IPS-18c (cell line): ENCODE measurements at regions not wholly inside any gene's neighbourhood (a gene's known extent, or its start where the extent isn't known, plus 50 kb on each side); places are given as distances from the start of the nearest gene placed in this dataset.

Source experiments
- H3K4me3 ChIP-seq: 2 replicates; pipeline ENCODE4 v1.7.0; 2013; ENCODE audit warnings: low read depth, mild to moderate bottlenecking, low read length, moderate library complexity; ENCODE audit not compliant: insufficient read depth
- H3K9me3 ChIP-seq: one replicate; pipeline ENCODE4 v1.6.1; 2013; ENCODE audit warnings: mild to moderate bottlenecking, low read length, moderate library complexity; ENCODE audit not compliant: control insufficient read depth, insufficient read depth

DNA sequence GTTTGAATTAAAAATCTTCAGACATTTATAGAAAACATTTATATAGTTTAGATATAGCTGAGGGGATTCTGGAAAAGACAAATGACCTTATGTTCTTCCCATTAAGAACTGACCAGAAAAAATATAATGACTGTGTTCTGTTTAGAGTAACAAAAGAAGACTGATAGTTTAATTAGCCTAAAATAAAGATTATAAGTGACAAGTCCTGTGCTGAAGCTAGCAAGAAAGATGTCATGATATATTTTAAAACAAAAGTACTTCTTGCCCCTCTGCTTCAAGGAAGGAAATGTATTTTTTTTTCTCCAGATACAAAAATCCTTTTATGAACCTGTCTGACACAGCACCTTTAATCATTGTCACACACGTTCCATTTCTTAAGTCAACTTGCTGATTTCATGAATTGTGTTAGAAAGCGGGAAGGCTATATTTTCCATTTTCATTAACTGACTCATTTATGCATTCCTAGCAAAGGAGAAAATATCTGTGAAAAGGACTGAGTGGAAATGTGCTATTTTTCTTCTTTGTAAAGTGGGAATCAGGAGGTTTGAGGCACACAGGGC, 690.7 kb upstream of the GOT2 start:
- no peaks in the 10 kb centered on the region for H3K9me3 ChIP-seq

DNA sequence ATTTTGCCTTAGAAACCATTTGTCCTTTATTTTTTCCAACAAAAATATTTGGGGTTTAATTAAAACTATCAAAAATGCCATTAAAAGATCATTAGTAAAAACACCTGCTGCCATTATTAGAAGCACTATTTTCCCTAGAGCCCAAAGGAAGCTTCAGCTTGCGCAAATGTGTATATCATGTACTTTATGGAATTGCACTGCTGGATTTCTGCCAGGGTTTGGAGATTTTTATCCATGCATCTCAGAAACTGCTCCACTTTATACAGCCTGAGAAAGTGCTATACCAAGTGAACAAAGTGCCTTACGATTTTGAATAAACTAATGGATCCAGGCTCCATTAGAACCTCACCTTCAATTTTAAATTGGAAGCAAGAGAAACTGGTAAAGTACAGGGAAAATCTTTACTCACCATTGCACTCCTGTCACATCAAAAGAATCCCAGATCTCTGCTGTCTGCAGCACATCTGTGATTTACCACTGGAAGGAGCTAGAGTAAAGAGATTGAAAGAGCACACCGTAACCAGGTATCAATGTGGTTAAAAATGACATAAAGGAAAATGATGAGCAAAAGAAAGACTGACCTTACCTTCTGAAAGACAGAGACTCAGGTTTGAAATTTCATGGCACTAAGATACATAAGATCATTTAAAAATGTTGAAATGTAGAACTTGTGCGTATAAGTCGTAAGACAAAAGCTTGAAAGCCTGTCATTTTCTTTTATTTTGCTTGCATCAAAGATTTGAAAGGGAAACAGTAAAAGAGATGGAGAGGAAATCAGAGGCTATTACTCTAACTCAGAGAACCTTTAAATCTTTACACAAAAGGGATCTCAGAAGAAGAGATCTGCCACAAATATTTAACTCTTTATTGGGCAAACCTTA, 678.1 kb upstream of the GOT2 start:
- Histone ChIP-seq H3K4me3 (no peak overlapping the region), H3K9me3 (no peaks in the 10 kb centered on the region)

More for the DNA sequence above, 690.7 kb upstream of the GOT2 start:
- no peak overlapping the region for H3K4me3 ChIP-seq

DNA sequence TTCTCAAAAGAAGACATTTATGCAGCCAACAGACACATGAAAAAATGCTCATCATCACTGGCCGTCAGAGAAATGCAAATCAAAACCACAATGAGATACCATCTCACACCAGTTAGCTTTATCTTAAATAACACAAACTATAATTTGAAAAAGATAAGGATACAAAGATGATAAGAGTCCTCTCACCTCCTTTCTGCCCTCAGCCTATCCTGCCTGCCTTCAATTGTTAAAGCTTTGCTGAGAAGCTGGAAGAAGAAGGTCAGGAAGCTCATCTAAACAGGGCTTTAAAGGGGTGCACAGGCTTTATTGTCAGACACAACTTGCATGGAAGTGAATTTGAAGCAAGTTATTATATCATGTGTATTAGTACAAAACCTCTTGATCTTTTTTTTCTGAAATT, 676.3 kb upstream of the GOT2 start:
- Histone ChIP-seq H3K9me3 (no peaks in the 10 kb centered on the region), H3K4me3 (no peak overlapping the region)

DNA sequence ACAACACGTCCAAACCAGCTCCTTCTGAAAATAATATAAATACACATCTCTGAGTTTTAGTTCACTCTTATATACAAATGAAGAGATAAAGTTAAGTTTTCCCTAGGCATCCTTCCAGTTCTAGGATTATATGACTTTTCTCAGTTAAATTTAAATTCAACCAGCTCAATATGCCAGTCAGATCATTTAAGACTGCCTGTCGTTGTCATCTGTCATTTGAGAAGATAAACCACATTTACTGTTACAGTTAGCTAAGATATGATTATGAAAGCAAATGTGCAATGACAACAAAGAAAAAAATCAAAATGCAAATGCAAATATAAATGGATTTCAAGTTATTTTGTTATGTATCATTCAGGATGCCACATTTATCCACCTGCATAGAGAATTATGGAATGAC, 671.7 kb upstream of the GOT2 start:
- H3K9me3 ChIP-seq: no peaks in the 10 kb centered on the region

DNA sequence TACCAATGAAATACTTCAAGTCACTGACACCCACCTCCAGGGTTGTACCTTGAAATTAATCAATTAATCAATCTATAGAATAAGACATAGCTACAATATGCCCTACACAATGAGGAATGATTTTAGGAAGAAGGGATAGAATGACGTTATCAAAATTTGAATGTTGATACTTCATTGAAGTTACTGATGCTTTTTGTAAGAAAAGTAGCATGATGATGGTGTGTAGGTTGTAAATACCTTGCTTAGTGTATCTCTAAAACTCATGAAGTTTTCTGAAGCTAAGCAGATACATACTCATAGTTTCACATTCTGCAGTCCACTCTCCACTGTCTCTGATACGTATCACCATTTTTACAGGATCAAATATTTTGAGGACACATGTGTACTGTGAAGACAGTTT, 670.4 kb upstream of the GOT2 start:
- Histone ChIP-seq H3K9me3 (no peaks in the 10 kb centered on the region), H3K4me3 (no peak overlapping the region)

More for the DNA sequence above, 671.7 kb upstream of the GOT2 start:
- H3K4me3 ChIP-seq: no peak overlapping the region

DNA sequence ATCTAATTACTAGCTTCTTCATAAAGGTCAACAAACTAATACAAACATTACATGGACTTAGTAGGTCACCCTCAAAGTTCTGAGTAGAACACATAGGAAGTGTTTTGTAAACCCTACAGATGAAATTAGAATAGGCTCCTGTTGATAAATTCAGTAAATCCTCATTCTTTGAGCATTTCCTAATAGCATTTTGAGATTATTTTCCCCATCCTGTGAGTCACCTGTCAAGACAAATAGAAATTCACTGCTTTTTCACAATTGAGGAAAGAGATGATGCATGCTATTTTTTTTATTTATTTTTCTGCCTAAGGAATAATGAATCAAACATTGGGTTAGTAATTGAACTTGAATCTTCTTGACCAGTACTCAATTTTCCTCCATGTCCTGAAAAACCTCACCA, 666.7 kb upstream of the GOT2 start:
- H3K9me3 ChIP-seq: no peaks in the 10 kb centered on the region
- no peak overlapping the region for H3K4me3 ChIP-seq

DNA sequence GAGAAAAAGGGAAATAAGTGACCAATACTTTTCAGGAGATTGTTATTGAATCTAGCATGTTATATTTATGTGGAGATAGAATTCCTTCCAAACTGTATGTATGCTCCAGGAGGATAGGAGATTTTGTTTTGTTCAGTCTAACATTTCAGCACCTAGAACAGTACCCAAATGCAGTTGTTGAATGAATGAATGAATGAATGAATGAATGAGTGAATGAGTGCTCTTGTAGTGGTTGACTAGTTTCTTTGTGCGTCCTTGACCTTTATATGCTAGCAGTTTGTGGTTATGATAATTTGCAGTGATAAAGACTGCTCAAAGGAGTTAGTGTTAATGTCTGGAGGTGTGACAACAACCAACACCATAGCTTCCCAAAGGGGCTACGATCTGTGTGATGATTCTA, 663.5 kb upstream of the GOT2 start:
- no peaks in the 10 kb centered on the region for H3K9me3 ChIP-seq
- H3K4me3 ChIP-seq: no peak overlapping the region

DNA sequence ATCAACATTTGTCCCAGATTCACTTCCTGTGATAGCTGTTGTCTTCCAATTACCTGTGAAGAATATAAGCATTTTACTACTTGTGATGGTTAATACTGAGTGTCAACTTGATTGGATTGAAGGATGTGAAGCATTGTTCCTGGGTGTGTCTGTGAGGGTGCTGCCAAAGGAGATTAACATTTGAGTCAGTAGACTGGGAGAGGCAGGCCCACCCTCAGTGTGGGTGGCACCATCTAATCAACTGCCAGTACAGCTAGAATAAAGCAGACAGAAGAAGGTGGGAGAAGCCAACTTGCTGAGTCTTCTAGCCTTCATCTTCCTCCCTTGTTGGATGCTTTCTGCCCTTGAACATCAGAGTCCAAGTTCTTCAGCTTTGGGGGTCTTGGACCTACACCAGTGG, 660.4 kb upstream of the GOT2 start:
- no peaks in the 10 kb centered on the region for H3K9me3 ChIP-seq
- no peak overlapping the region for H3K4me3 ChIP-seq

DNA sequence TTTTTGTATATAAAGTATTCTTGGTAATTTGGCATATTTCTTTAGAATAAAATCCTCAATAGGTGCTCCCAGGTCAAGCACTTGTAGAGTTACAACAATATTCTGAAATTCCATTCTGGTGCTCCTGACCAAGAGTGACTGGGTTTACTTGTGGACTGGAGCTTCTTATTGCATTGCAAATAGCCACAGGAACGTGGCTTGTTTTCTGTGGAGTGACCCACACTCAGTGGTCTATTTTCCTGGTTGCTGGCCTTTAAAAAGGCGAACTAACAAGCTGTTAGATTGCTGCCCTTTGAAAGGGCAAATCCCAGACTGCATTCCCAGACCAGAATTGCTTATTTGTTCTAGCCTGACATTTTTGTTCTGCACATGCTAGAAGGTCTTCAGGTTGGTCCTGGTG, 658.8 kb upstream of the GOT2 start:
- Histone ChIP-seq H3K4me3 (no peak overlapping the region), H3K9me3 (no peaks in the 10 kb centered on the region)

DNA sequence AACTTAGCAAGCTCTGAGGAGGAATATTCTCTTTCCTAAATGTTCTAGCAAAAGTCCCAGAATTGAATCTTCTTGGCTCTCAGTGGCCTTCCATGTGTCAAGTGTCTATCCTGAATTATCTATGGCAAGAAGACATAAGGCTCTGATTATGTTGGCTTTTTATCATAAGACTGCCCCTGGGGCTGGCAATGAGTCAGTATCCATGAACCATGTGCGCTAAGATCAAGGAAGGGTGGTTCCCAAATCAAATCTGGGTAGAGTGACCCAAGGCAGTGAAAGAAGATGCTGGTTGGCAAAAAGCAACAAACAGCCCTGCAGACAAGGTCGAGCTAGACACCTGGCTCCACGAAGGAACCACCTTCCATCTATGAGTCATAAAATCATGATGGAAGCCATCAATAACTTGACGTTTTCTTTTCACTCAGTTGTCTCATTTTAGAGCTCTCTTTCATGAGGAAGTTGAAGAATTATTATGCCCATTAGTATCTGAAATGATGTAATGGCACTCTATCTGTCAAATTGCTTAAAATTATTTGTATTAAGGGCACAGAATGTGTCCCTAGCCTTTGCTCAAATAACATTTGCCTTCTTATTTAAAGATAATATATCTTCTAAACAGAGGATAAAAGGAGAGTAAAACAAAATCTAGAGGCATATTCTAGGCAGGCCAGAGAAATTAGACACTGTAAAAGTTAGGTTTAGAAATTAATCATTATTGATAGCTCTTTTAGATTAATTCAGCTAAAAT, 657.7 kb upstream of the GOT2 start:
- H3K9me3 ChIP-seq: no peaks in the 10 kb centered on the region

DNA sequence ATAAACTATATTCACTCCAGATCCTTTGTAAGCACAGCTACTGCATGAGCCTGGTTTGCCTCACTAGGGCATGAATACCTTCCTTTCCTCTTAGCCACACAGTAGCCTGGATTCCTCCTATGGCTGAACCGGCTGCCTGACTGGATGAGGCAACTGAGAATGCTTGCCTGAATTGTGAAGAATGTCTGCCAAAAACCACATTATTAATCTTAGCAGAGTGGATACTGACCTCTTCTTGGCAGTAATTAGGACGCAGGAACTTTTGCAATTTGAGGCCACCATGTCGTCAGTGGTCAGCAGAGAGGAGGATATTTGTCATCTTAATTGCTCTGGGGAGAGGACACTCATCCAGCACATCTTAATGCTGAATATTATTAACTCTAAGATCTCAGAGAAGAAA, 651.8 kb upstream of the GOT2 start:
- no peak overlapping the region for H3K4me3 ChIP-seq
- no peaks in the 10 kb centered on the region for H3K9me3 ChIP-seq

More for the DNA sequence above, 657.7 kb upstream of the GOT2 start:
- H3K4me3 ChIP-seq: no peak overlapping the region

DNA sequence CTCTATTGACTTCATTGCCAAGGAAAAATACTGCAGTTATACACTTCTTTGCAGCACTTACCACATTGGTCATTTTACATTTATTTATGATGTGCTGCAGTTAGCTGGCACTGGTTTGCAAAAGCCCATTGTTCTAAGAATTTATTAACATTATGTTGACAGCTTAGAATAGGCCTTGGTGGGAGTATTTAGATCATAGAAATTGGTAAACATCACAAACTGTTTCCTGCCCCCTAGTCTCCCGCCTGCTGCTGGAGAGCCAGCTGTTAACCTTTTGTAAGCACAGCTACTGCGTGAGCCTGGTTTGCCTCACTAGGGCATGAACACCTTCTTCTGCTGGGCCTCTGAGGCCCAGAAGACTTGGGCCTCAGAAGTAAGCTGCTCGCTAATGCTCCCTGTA, 651.4 kb upstream of the GOT2 start:
- Histone ChIP-seq H3K4me3 (no peak overlapping the region), H3K9me3 (no peaks in the 10 kb centered on the region)

DNA sequence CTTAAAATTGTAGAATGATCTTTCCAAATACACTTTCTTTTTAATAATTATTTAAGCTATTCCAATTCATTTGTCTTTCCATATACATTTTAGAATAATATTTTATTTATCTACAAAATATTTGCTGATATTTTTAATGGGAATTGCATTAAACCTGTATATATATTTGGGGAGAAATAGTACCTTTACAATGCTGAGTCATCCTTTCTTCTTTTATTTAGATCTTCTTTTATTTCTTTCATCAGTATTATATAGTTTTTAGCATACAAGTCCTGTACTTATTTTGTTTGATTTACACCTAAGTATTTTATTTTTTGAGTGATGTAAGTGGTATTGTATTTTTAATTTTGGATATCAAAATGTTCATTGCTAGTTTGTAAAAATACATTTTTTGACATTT, 639.5 kb upstream of the GOT2 start:
- no peaks in the 10 kb centered on the region for H3K9me3 ChIP-seq

DNA sequence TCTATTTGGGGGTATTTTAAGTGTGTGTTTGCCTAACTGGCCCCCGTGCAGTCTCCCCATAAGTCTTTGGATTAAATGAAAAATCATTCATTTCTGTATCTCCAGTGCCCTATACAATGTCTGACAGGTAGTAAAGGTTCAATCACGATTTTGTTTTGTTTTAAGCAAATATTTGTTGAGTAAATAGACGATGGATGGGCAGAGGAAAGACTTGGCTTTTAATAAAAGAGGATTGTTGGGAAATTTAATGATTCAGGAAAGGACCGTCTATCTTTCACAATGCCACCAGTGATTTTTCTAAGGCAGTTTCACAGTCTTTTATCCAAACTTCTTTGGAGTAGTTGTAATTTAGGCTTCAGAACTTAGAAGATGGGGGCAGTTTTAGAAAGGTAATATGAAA, 636.6 kb upstream of the GOT2 start:
- Histone ChIP-seq H3K4me3 (no peak overlapping the region), H3K9me3 (no peaks in the 10 kb centered on the region)

More for the DNA sequence above, 639.5 kb upstream of the GOT2 start:
- no peak overlapping the region for H3K4me3 ChIP-seq

DNA sequence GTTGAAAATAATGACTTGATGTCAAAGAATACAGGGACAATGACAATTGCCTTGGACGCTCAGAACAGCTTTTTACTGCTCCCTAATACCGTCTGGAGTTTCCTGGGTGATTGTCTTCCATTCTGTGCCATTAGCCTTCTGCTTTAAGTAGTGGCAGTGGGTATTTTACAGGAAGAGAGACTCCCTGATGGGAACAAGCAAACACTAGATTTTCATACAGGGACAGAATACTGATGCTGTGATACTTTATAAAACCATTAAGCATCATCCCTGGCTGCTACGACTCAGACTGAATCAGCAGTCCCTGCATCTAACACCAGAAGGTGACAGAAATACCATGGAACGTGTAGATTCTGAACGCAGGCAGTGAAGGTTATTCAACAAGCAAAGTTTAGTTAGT, 635.4 kb upstream of the GOT2 start:
- Histone ChIP-seq H3K4me3 (no peak overlapping the region), H3K9me3 (no peaks in the 10 kb centered on the region)

DNA sequence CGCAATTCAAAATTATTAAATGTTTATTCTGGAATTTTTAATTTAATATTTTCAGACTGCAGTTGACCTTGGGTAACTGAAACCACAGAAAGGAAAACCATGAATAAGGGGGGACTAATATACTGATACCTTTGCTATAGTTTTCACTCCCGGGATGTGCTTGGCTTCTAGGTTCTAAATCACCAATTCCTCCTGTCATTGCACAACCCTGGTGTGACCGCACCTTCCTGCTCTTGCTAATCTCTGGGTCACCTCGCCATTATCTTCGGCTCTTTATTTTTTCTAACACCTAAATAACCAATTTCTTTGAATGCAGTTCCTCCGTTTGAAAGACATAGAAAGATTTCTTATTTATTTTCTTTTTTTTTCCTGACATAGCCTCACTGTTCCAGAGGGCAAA, 634.5 kb upstream of the GOT2 start:
- Histone ChIP-seq H3K4me3 (no peak overlapping the region), H3K9me3 (no peaks in the 10 kb centered on the region)

DNA sequence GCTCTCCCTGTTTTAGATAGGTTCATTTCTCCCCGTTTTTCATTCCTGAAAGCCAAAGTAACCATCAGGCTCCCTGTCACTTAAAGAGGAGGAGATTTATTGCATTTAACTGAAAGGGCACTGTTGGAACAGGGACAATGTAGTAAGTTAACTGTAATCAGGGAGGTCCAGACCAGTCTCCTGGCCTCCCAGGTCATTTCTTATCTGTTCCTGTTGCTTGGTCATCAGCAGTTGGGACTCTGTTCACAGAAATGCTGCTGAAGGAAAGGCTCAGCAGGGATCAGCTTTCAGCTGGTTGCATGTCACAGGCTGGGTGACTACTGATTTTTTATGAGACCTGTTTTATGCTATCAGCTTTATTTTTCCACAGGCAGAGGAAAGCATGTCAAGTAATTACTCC, 622.6 kb upstream of the GOT2 start:
- Histone ChIP-seq H3K4me3 (no peak overlapping the region), H3K9me3 (no peaks in the 10 kb centered on the region)

DNA sequence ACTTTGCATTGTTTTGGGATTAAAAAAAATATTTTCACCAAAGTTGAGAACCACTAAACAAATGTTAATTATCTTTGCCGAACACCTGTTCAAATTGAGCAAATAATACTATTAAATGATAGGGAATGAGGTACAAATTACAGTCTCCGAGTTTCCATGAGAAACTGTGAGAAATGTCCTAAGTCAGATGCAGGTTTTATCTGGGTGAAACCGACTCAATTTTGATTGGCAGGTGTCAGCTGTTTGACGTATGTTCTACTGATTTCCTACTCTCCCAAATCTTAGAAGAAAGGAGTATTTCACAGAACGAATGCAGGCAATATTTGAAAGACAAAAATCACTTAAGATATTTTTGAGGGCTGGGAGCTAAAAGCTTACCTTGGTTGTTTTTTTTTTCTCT, 622.0 kb upstream of the GOT2 start:
- H3K9me3 ChIP-seq: no peaks in the 10 kb centered on the region
- H3K4me3 ChIP-seq: no peak overlapping the region
